T-helper 2 cell treated with Interferon-gamma antibody and Interleukin-4, amounts not matched to agents 100 ng/mL and 5 ng/mL, for 36 hours (primary cell): ENCODE measurements at regions not wholly inside any gene's neighbourhood (a gene's known extent, or its start where the extent isn't known, plus 50 kb on each side); places are given as distances from the start of the nearest gene placed in this dataset.
"Not testable (repeated sequence)": the region's sequence is repeated elsewhere in the genome, so short reads cannot be mapped to it uniquely, and the experiment has no call there.

ENCODE experiments used
- intact Hi-C: fragments of 100-400 bp; cut with micrococcal nuclease; formaldehyde crosslinking; loops from one replicate; pipeline ENCODE4 v1.15.1; 2023

DNA sequence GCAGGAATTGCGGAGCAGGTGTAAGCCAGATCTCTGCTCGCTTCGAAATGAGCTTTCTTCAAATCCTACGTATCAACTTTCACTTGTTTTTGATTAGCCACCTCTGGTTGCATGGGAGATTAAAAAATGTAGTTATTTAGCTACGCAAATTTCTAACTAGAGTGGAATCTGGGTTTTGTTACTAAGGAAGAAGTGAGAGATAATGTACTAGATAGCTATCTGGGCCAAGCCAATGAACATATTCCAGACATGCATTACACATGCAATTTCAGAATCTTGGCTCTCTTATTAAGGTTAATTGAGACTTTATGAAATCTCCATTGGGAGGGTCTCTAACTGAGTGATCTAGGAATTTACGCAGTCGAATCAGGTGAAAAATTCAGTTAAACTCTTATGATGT is 765.7 kb downstream of the DIPK2A start:
- intact Hi-C loops, result no loop called here

DNA sequence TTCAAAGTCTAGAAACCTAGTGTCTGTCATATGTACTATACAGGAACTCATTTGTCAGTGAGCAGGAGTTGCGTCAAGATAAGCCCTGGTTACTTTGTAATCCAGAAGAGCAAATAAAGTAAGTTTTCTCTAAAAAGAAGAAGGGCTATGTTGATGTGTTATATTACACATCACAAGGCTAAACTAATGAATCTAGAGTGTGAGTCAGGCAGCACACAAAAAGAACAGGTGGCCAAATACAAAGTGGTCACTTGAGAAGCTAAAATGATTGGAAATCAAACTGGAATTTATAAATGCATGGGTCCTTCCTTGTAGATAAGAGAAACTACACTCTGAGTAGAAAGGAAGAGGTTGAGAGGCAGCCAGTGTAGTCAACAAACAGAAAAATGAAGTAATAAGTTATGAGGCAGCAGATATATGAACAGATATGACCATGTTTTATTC is 771.6 kb downstream of the DIPK2A start:
- intact Hi-C loops, result no loop called here

DNA sequence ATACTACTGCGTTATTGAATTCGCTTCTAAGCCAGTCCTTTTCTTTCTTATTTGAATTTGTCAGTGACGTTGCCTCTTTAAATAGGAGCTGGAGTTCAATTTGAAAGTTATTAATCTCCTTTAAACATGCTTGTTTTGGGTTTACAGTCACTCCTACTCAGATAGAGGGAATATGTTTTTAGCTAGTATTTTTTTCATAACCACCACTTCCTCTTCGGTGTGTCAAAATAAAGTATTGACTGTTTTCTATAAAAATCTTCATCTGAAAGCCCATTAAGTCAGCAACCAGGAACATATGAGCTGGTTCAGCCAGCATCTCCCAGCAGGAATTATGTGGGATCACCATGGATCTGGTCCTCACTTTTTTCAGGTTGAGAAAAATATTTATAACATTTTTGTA is 772.9 kb downstream of the DIPK2A start:
- intact Hi-C loops, result no loop called here

DNA sequence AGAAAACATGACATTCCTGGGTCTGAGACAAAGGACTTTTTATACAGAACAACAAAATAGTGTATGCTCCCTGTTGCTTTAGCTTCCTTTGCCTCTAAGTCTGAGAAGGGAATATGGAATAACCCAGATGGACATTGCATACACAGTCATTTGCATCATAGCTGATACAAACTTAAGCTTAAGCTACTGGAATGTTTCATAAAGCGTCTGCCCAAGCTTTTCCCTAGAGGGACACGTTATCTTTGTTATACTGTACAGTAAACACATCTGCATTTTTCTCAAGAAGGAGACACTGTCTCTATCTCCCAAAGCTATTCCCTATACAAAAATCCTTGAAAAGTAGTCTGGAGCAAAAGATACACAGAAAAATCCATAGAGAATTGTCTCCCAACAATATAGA is 775.0 kb downstream of the DIPK2A start:
- intact Hi-C loops, result no loop called here

DNA sequence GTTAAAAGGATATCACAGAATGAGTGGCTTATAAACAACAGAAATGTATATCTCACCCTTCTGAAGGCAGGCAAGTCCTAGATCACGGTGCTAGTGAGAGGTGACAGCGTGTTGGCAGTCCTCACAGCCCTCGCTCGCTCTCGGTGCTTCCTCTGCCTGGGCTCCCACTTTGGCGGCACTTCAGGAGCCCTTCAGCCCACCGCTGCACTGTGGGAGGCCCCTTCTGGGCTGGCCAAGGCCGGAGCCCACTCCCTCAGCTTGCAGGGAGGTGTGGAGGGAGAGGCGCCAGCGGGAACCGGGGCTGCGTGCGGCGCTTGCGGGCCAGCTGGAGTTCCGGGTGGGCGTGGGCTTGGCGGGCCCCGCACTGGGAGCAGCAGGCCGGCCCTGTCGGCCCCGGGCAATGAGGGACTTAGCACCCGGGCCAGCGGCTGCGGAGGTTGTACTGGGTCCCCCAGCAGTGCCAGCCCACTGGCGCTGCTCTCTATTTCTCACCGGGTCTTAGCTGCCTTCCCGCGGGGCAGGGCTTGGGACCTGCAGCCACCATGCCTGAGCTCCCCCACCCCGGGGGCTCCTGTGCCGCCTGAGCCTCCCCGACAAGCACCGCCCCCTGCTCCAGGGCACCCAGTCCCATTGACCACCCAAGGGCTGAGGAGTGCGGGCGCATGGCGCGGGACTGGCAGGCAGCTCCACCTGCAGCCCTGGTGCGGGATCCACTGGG is 778.1 kb downstream of the DIPK2A start:
- intact Hi-C loops, result not testable (repeated sequence)

DNA sequence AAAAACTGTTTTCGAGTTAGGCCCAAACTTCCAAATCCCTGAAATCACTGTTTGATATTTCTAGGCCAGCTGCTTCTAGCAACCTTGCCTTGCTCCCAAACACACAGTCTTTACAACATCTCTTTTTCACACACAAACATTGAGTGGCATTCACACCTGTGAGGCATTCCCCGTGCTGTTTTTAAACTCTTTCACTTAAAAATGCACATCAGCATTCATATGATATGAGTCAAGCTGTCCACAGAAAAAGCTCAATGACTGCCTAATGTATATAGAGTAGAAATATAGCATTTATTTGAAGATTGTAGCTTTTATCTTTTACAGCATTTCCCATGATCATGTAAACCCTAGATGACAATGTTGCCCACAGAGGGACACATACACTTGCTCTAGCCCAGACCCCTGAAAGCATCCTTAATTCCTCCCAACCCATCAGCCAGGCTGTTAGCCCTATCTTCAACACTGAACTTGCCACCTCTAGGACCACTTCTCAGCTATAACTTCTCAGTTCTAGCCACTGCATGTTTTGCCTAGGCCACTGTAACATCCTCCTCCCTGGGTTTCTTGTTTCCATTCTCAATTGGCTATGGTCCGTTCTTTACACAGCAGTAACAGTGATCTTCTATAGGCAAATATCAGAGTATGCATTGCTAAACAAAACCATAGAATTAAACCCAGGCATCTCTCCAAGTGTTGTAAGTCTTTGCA is 782.6 kb downstream of the DIPK2A start:
- intact Hi-C loops, result no loop called here

DNA sequence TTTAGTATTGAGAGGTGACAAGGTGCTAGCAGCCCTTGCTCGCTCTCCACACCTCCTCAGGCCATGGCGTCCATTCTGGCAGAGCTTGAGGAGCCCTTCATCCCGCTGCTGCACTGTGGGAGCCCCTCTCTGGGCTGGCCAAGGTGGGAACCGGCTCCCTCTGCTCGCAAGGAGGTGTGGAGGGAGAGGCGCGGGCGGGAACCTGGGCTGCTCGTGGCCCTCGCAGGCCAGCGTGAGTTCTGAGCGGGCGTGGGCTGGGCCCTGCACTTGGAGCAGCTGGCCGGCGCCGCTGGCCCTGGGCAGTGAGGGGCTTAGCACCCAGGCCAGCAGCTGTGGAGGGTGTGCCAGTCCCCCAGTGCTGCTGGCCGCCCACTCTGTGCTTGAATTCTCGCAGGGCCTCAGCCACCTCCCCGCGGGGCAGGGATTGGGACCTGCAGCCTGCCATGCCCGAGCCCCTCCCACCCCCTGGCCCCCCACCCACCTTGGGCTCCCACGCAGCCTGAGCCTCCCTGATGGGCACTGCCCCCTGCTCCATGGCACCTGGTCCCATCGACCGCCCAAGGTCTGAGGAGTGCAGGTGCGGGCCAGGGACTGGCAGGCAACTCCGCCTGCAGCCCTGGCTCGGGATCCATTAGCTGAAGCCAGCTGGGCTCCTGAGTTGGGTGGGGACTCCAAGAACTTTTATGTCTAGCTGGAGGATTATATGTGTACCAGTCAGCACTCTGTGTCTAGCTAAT is 785.2 kb downstream of the DIPK2A start:
- intact Hi-C loops, result no loop called here

DNA sequence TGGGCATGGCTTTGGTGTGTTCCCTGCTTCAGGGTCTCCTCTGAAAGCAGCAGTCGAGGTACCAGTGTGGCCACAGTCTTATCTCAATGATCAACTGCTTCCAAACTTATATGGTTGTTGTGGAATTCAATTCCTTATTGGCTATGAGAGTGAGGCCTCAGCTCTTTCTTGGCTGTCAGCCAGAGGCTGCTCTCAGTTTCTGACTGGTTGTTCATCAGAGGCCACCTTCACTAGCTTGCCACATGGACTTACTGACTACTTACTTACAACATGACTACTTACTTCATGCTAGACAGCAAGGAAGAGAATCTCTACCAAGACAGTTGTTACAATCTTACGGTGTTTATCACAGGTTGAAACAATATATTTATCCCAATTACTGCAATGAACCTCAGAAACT is 789.2 kb downstream of the DIPK2A start:
- intact Hi-C loops, result no loop called here

DNA sequence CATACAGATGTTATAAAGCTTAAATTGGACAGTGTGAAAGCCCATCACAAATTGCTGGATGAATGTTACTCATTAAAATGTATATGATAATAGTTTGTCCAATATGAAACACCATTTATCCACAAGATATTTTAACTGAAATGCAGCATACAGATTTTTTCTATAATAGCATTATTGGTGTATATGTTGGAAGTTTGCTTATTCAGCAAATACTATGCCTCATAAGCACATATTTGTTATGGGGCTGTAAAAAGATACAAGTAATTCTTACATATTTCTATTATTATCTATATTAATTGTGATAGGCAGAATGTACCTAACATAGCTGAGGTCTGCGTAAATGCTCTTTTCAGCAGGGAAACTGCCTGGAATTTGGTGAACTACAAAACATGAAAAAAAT is 790.5 kb downstream of the DIPK2A start:
- intact Hi-C loops, result no loop called here

DNA sequence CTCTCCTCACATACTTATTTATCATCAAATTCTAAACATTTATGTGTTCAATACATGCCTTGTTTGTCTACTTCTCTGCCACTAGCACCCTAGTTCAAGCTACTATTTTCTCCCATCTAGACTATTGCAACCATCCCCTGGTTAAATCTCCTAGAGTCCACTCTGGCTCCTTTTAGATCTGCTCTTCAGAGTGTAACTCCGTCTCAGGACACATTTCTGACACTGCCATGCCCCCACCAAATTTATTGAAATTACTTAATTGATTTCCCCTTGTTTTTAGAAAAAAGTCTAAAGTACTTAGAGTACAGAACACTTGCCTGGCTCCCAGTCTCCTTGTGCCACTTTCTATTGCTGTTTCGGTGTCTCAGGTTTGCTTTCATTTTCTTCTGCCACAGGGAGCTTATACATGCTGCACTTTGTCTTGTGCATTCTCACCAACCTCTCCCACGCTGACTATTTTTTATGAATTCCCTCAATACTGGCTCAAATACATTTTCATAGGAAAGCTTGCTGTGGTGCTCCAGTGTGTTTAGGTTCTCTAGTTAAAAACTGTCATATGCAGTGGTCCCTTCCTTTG is 792.3 kb downstream of the DIPK2A start:
- intact Hi-C loops, result no loop called here

DNA sequence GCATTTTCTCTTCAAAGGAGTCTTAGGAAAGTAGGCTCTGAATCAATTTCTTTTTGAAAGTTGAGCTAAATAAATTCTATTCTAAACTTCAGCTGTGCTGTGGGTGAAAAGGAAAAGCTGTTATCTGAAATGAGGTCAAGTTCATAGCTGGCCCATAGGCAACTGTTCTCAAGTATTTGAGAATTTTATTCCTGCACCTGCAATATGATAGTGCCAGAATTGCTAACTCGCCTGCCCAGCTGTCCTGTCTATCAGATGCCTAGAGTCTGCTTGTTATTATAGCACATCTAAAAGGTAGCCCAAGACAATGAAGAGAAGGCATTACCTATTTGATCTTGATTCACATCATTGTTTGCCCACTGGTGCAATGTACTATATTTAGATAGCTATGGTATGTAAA is 798.7 kb downstream of the DIPK2A start:
- intact Hi-C loops, result no loop called here

DNA sequence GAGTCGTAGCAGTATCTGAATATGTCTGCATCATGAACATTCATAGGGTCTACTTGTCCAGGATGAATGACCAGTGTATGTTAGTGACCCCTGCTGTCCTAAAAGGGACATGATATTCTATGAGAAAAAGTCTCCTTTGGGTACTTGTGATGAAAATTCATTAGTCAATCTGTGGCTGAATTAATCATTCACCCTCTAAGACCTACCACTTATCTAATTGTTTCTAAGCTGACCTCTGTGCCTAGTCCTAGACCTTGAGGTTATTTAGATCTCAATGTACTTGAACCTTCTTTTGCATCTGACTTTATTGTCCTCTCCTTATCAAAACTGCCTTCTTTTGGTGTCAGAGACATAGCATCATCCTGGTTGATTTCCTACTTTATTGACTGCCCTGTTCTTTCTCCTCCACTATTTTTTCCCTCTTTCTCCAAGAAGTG is 799.3 kb downstream of the DIPK2A start:
- intact Hi-C loops, result no loop called here

DNA sequence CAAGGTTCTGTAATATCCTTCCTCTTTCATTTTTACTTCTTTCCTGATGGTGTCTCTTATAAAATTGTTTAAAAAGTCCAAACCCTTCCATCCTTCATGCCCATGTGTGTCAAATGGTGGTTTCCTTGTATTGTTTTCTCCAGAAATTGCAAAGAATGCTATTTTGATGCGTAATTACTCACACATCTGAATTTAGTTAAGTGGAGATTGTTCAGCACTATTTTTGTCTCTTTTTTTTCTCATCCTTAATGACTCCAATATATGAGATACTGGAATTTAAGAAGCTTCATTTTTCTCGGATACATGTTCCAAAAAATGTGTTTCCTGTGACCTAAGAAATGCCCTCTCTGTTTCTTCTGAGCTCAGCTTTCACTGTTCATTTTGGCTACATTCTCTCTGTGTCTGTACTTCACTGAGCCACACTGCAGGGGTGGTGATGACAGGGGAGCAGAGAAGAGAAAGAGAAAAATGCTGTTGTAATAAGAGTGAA is 799.8 kb downstream of the DIPK2A start:
- intact Hi-C loops, result no loop called here

DNA sequence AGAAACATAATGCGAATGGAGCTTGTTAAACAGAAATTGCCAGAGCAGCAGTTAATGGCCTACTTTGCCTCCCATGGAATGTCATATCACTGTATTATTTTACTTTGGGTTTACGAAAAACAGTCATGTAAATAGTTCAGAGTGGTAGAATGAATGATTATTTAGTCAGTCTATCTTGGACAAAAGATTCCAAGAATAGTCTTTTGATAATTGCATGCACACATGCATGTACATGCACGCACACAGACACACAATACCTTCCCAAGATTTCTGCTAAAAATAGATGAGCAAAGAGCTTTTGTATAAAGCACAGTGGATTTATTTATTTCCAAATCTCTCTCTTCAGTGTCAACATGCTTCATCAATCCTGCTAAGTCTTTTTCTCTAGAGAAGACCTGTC is 800.7 kb downstream of the DIPK2A start:
- intact Hi-C loops, result no loop called here

DNA sequence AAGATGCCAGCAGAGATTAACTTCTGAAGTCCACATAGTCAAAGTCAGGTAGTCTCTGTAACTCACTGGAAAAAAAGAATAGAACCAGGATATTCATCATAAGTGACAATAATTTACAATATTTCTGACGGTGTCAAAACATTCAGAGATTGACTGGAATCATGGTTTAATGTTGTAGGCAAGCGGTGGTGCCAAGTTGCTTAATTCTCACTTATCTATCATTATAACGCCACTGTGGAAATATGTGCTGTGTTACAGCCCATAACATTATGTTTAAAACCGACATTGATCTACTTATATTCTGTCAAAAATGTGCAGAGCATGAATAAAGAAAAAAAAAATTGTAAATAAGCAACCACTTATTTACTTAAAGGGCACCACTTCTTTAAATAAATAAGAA is 801.7 kb downstream of the DIPK2A start:
- intact Hi-C loops, result no loop called here

DNA sequence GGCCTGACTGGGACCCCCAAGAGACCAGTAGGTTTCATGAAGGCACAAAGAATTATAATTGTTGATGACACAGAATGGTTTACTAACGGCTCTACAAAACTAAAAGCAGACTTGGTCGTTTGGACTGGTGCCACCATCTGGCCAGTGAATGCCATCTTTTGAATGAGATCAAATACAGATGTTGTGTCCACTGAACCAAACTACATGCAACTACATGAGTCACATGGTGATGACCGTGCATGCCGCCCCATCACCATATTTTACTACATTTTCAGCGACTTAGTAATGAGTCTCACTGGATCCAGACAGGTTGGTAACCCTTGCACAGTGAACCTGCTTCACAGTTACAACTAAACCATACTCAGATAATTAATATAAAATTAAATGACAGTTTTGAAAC is 803.3 kb downstream of the DIPK2A start:
- intact Hi-C loops, result no loop called here

DNA sequence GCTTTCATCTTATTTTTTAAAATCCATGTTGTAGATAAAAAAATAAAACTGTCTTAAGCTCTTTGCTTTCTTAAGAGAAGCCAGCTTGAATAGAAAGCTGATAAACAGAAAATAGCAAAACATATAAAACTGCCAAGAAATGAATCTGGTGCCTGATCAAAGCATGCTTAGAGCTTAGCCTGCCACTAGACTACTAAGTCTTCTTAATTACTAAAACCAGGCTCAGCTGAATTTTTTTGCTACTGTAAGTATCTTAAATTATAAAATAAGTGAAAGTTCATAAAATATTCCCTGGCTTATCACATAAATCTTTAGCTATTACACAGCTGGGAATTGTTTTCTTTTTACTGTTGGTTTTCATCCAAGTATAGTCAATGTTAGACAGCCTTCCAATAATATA is 803.9 kb downstream of the DIPK2A start:
- intact Hi-C loops, result no loop called here

DNA sequence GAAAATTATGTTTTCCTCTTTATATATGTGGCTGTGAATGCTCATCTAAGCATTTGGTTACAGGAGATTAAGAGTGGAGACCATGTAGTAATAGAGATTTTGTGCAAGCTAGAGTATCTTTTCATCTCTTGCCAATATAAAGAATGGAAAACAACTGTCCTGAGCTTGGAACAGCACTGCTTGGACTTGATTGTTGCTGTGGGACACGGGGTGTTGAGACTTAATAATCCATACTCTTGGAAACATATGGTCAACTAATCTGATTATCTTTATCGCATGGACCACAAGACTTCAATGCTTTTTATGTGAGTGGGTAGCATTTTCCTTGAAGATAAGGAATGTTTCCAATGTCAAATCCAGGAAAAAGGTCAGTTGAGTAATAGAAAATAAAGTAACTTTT is 806.3 kb downstream of the DIPK2A start:
- intact Hi-C loops, result no loop called here

DNA sequence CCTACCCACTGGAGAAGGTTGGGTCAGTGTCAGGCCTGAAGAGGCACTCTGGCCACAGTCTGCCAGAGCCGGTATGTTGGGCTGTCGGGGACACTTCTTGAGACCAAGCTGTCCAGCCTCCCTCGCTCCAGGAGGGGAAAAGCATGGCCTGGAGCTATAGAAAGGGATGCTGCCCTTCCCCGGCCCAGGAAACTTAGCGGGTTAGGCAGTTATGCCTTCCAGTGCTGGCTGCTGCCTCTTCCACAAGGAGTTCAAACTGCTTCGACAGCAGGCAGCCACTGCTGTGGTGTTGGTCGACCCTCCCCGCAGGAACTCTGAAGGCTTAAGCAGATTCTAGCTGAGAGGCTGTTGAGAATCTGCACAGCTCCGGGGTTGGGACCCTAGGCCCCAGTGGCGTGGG is 819.4 kb downstream of the DIPK2A start:
- intact Hi-C loops, result no loop called here

DNA sequence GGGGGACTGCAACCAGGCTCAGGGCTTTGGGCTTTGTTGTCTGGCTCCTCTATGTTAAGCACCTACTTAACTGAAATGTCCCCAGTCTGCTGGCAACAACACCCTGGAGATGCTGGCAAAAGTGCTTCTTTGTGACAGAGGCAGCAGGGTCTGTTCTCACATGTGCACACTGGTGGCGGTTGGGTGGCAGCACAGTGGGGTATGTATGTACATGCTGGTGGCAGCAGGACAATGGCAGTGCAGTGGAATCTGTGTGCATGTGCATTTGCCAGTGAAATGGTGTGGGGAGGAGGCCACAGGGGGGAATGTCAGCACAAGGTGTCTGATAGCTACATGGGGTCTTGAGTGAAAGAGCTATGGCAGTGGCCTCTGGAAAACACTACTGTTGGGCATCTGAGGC is 830.3 kb downstream of the DIPK2A start:
- intact Hi-C loops, result no loop called here

DNA sequence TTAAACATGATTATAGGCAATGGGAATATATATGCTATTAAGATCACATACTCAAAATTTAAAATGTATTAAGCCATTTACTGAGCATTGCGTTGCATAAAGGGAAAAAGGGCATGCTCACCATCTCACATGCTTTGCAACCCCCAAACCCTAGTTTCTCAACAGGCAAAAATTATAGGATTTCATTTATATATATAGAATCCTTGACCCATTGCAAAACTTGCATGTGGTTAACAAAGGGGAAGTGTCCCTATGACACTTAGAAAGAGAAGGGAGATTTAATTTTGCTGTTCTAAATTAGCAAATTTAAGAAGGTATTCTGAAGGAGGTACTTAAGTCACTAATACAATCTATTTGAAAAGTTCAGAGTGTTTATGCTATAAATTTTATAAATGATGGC is 837.8 kb downstream of the DIPK2A start:
- intact Hi-C loops, result no loop called here

DNA sequence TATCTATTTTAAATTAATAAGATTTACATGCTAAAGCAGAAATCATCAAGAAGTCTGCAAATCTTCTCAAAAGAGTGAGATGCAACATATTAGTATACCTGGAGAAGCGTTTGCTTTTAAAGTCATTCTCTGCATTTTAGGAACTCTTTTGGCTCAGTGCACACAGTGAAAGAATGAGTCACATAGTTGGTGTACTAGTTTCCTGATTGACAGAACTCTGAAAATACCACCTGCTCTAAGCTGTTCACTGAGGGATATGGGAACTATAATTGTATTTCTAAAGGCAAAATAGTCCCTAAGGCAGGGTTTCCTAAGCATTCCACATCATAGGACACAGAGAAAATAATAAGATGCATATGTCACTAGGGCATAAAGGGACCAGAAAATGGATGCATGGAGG is 838.5 kb downstream of the DIPK2A start:
- intact Hi-C loops, result no loop called here
